GM12892 (cell line): ENCODE measurements at regions not wholly inside any gene's neighbourhood (a gene's known extent, or its start where the extent isn't known, plus 50 kb on each side); places are given as distances from the start of the nearest gene placed in this dataset.

ENCODE experiments used
- POLR2A ChIP-seq: IDR thresholded peaks from 2 replicates; pipeline ENCODE4 v1.6.1; 2011; ENCODE audit warnings: low read depth, low read length, control low read depth
- POLR2AphosphoS5 ChIP-seq: IDR thresholded peaks from 2 replicates; pipeline ENCODE4 v1.6.1; 2011; ENCODE audit warnings: low read depth, low read length, control low read depth
- TAF1 ChIP-seq: IDR thresholded peaks from 2 replicates; pipeline ENCODE4 v1.6.1; 2011; ENCODE audit warnings: low read depth, mild to moderate bottlenecking, control low read depth, low read length, borderline replicate concordance

- TF ChIP-seq POLR2AphosphoS5 (no peak), TAF1 (no peak), POLR2A (no peak)
These were observed 132.3 kb downstream of the PCTP start for GRCh38 chr17:55883149-55883548.
